ENCODE measurements at regions not wholly inside any gene's neighbourhood (a gene's known extent, or its start where the extent isn't known, plus 50 kb on each side); places are given as distances from the start of the nearest gene placed in this dataset.

DNA sequence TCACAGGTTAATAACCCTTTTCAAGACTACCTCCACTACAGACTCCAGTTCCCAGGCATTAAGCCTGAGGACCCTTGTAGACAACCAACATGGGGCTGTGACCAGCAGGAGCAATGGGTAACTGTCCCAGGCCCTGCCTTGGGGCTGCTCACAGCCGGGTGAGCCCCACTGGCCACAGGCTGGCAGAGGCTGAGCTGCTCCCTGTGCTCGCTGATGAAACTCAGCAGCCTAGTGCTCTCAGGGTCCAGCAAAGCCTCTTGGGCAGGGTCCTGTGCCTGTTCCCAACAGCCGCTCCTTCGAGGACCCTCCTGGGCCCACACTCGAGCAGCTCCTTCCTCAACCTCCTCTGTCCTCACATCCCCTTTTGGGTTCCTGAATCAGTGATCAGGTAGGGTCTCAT lies 99.8 kb downstream of the VPREB1 start:
- Histone ChIP-seq H3K27ac (ENCODE audit: insufficient read depth, low read length) (no peak overlapping the region), H3K56ac (ENCODE audit: extremely low read depth, insufficient read depth, low read length) (no peak overlapping the region), H2BK15ac (ENCODE audit: low read depth, low read length) (no peak overlapping the region), H2AK9ac (replicated peaks; ENCODE audit: low read depth, low read length, poor library complexity) (no peak overlapping the region), H3K4me1 (ENCODE audit: control insufficient read depth, insufficient read depth, low read length) (no peaks in the 10 kb centered on the region), H4K5ac (ENCODE audit: low read depth, low read length) (no peak overlapping the region), H3K4me2 (ENCODE audit: low read depth, low read length) (no peak overlapping the region), H2BK20ac (ENCODE audit: low read depth, low read length) (no peak overlapping the region), H3K36me3 (ENCODE audit: control insufficient read depth, insufficient read depth, low read length) (no peaks in the 10 kb centered on the region), H4K91ac (ENCODE audit: insufficient read depth, low read depth, low read length) (no peak overlapping the region), H2BK120ac (ENCODE audit: low read depth, low read length) (no peak overlapping the region), H3K4ac (ENCODE audit: low read depth, low read length) (no peak overlapping the region), H3K4me3 (ENCODE audit: insufficient read depth, low read depth, low read length) (no peak overlapping the region), H3K27me3 (ENCODE audit: control insufficient read depth, insufficient read depth, low read length) (peaks cover 27% of the 10 kb centered on the region), H3K18ac (ENCODE audit: low read depth, low read length) (no peak overlapping the region), H2BK5ac (ENCODE audit: low read depth, low read length, poor library complexity, severe bottlenecking) (no peak overlapping the region), H2AFZ (replicated peaks; ENCODE audit: low read length, poor library complexity) (no peak overlapping the region), H2AK5ac (ENCODE audit: low read depth, low read length) (no peak overlapping the region), H3K9me3 (ENCODE audit: control insufficient read depth, insufficient read depth, low read length) (no peaks in the 10 kb centered on the region), H4K20me1 (ENCODE audit: insufficient read depth, low read length) (no peaks in the 10 kb centered on the region), H3K9ac (ENCODE audit: low read depth, low read length) (no peak overlapping the region), H3K9me1 (ENCODE audit: insufficient read depth, low read length) (no peaks in the 10 kb centered on the region), H3K79me1 (ENCODE audit: low read depth in 1 of 2, low read length in 2 of 2) (no peaks in the 10 kb centered on the region), H3K14ac (replicated peaks; ENCODE audit: low read depth, low read length) (no peak overlapping the region), H3K23ac (ENCODE audit: low read depth, low read length) (no peak overlapping the region), H4K8ac (ENCODE audit: low read depth in 2 of 2, low read length in 2 of 2) (no peak overlapping the region)
- BruUV-seq (replicated peaks) = no TSS peak
- POLR2A ChIA-PET (ENCODE audit: unreplicated experiment) = no interaction called here
- dilution Hi-C loops (cut with HindIII; ENCODE audit: low sequenced_read_pairs, unreplicated experiment) = no loop called here
- CTCF ChIA-PET = no interaction called here
- ATAC-seq (ENCODE audit: low read depth) = no peak
- TF ChIP-seq SMC3 (IDR thresholded peaks at IDR 0.05; ENCODE audit: low read depth, low read length) = no peak
- no peak for TF ChIP-seq MXI1 (IDR thresholded peaks at IDR 0.05; ENCODE audit: borderline replicate concordance, low read depth, low read length)
- TF ChIP-seq, protein P1, sequence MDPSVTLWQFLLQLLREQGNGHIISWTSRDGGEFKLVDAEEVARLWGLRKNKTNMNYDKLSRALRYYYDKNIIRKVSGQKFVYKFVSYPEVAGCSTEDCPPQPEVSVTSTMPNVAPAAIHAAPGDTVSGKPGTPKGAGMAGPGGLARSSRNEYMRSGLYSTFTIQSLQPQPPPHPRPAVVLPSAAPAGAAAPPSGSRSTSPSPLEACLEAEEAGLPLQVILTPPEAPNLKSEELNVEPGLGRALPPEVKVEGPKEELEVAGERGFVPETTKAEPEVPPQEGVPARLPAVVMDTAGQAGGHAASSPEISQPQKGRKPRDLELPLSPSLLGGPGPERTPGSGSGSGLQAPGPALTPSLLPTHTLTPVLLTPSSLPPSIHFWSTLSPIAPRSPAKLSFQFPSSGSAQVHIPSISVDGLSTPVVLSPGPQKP (IDR thresholded peaks at IDR 0.05; ENCODE audit: borderline replicate concordance, low read depth, low read length) = no peak
- no peak for TF ChIP-seq RCOR1 (IDR thresholded peaks at IDR 0.05; ENCODE audit: insufficient replicate concordance, low read length)
- TF ChIP-seq BHLHE40 (IDR thresholded peaks at IDR 0.05; ENCODE audit: low read depth, low read length) = no peak
- TF ChIP-seq, protein P2, sequence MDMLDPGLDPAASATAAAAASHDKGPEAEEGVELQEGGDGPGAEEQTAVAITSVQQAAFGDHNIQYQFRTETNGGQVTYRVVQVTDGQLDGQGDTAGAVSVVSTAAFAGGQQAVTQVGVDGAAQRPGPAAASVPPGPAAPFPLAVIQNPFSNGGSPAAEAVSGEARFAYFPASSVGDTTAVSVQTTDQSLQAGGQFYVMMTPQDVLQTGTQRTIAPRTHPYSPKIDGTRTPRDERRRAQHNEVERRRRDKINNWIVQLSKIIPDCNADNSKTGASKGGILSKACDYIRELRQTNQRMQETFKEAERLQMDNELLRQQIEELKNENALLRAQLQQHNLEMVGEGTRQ (IDR thresholded peaks at IDR 0.05; ENCODE audit: low read depth, low read length) = no peak
- no peak for TF ChIP-seq FOS (IDR thresholded peaks at IDR 0.05; ENCODE audit: low read depth, low read length)
- TF ChIP-seq CHD1 (IDR thresholded peaks at IDR 0.05; ENCODE audit: low read depth, low read length) = no peak
- TF ChIP-seq POLR2A (IDR thresholded peaks at IDR 0.05; ENCODE audit: low read depth, low read length) = no peak
- 35% methylated on average over 2 of the region's 5 CpGs; no CpG with 5 or more reads in 1 of the 2 experiments for WGBS, 2 experiments (ENCODE audit: extremely low coverage in 2 of 2, insufficient read length in 1 of 2)
- intact Hi-C loops (cut with micrococcal nuclease) = no loop called here
- no peak for DNase-seq
- in situ Hi-C loops (cut with MboI; ENCODE audit: low sequenced_read_pairs) = no loop called here

Measured in IMR-90 (cell line).